Lung (tissue), 11 donors: ENCODE measurements at regions not wholly inside any gene's neighbourhood (a gene's known extent, or its start where the extent isn't known, plus 50 kb on each side); places are given as distances from the start of the nearest gene placed in this dataset.

Source experiments
- ATAC-seq: fragments of 200-7000 bp; cut with Tn5 transposase; one replicate; pipeline ENCODE4 v1.9.1; 2020; ENCODE audit warnings: moderate number of reproducible peaks; ENCODE audit not compliant: insufficient read depth, low FRiP score
- DNase-seq, 3 donors: peaks; one replicate each; pipeline ENCODE4 v3.0.0-alpha.2; 2013 to 2017
- H3K27ac ChIP-seq, 2 donors: one replicate each; pipeline ENCODE4 v1.5.1; 2013; ENCODE audit warnings: mild to moderate bottlenecking in 2 of 2, moderate library complexity in 2 of 2, control low read depth in 1 of 2, inconsistent platforms in 1 of 2, low read depth in 1 of 2, low read length in 1 of 2
- H3K27me3 ChIP-seq, 3 donors: one replicate each; pipeline ENCODE4 v1.5.1; 2013; ENCODE audit warnings: low read length in 2 of 3; ENCODE audit not compliant: control insufficient read depth in 3 of 3, insufficient read depth in 3 of 3
- H3K36me3 ChIP-seq, 4 donors: one replicate each; pipeline ENCODE4 v1.5.1; 2013; ENCODE audit warnings: low read length in 4 of 4, mild to moderate bottlenecking in 1 of 4, moderate library complexity in 1 of 4; ENCODE audit not compliant: control insufficient read depth in 4 of 4, insufficient read depth in 4 of 4
- H3K4me1 ChIP-seq, 5 donors: one replicate each; pipeline ENCODE4 v1.5.1; 2013; ENCODE audit warnings: low read length in 5 of 5, mild to moderate bottlenecking in 2 of 5, moderate library complexity in 1 of 5; ENCODE audit not compliant: control insufficient read depth in 5 of 5, insufficient read depth in 5 of 5
- H3K4me3 ChIP-seq: one replicate; pipeline ENCODE4 v1.5.1; 2013; ENCODE audit warnings: mild to moderate bottlenecking, control low read depth, moderate library complexity
- H3K9ac ChIP-seq, 2 donors: one replicate each; pipeline ENCODE4 v1.5.1; 2013; ENCODE audit warnings: low read length in 2 of 2, control low read depth in 1 of 2; ENCODE audit not compliant: insufficient read depth in 1 of 2
- H3K9me3 ChIP-seq, 4 donors: one replicate each; pipeline ENCODE4 v1.5.1; 2013; ENCODE audit warnings: low read length in 3 of 4, mild to moderate bottlenecking in 1 of 4, moderate library complexity in 1 of 4; ENCODE audit not compliant: control insufficient read depth in 4 of 4, insufficient read depth in 3 of 4
- CTCF ChIP-seq: IDR thresholded peaks from 2 replicates; pipeline ENCODE4 v1.5.1; 2012; ENCODE audit warnings: mild to moderate bottlenecking; ENCODE audit errors: control extremely low read depth, extremely low read depth
- WGBS, 2 donors: extraction: QIAGEN DNeasy Blood & Tissue Kit; methylation state at CpG; one replicate each; pipeline ENCODE4 v1.1.7; 2013; 5-methylcytosine and 5-hydroxymethylcytosine counted together
- donor health status: control.
- donor health status: control.
- donor health status: Bipolar disorder and iron deficiency.
- donor health status: healthy.
- donor health status: DM: yes; HTN: yes; CAD: no.

DNA sequence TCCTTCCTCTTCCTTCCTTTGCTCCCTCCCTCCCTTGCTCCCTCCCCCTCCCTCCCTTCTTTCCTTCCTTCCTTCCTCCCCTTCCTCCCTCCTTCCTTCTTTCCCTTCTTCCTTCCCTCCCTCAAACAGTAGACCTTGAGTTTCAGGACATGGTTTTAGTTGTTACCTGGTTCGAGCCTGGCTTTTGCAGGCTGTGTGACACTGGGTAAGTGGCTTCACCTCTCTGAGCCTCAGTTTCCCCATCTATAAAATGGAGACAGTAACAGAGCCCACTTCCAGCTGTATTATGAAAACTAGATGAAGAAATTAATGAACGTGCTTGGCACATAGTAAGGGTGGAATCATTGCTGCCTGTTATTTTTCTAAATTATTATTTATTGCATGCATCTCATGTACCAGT, 171.0 kb upstream of the LHX5 start:
- peaks cover 4 to 31% (median 16%) of the 10 kb centered on the region in 3 donors for H3K27me3 ChIP-seq
- H3K36me3 ChIP-seq = no peaks in the 10 kb centered on the region
- H3K4me1 ChIP-seq = no peaks in the 10 kb centered on the region
- WGBS, 2 donors = 57 to 77% methylated on average over 2 of the region's 2 CpGs
- H3K4me3 ChIP-seq = no peak overlapping the region
- no peak for TF ChIP-seq CTCF
- ATAC-seq (no peak), DNase-seq (no peak)
- H3K9ac ChIP-seq = no peak overlapping the region
- H3K9me3 ChIP-seq = peaks cover 0 to 4% (median 0%) of the 10 kb centered on the region in 4 donors
- H3K27ac ChIP-seq = no peak overlapping the region

DNA sequence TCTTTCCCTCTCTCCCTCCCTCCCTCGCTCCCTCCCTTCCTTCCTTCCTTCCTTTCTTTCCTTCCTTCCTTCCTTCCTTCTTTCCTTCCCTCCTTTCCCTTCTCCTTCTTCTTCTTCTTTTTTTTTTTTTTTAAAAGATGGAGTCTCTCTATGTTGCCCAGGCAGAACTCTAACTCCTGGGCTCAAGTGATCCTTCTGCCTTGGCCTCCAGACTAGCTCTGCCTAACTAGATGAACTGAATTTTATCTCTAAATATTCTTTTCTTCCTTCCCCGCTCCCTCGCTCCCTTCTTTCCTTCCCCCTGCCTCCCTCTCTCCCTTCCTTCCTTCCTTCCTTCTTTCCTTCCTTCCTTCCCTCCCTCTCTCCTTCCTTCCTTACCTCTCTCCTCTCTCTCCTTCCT, 170.5 kb upstream of the LHX5 start:
- no peak overlapping the region for H3K27ac ChIP-seq
- 63% methylated on average over 3 of the region's 3 CpGs for WGBS, 2 donors
- no peak overlapping the region for H3K4me3 ChIP-seq
- H3K36me3 ChIP-seq = no peaks in the 10 kb centered on the region
- no peak for ATAC-seq
- H3K9ac ChIP-seq = no peak overlapping the region
- DNase-seq = no peak
- peaks cover 4 to 35% (median 20%) of the 10 kb centered on the region in 3 donors for H3K27me3 ChIP-seq
- peaks cover 0 to 4% (median 0%) of the 10 kb centered on the region in 4 donors for H3K9me3 ChIP-seq
- no peak for TF ChIP-seq CTCF
- no peaks in the 10 kb centered on the region for H3K4me1 ChIP-seq

DNA sequence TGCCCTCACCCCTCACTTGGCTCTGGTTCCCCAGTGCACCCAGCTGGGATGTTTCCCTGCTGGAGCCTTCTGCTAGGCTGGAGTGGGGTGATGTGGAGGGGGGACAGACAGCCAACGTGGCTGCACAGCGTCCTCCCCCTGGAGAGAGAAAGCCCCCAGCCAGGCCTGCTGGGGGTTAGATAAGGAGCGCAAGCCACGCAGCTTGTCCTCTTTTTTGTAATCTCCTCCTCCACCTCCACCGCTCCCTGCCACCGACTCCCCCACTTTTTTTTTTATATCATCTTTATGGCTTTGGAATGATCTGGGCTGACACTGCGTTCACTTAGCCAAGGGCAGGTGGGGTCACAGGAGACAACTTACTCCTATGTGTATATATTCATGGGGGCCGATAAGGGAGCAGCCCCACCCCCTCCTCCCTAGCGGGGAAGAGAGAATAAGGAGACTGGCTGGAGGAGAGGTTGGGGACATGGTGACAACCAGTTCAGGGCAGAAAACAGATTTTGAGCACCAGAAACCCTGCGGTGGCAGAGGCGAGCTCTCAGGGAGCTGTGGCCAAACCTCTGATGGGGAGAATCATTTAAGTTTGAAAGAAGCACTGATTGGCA, 169.9 kb upstream of the LHX5 start:
- no peak overlapping the region for H3K9ac ChIP-seq
- H3K27me3 ChIP-seq = peaks cover 4 to 36% (median 20%) of the 10 kb centered on the region in 3 donors
- no peak for ATAC-seq
- H3K4me3 ChIP-seq = no peak overlapping the region
- H3K4me1 ChIP-seq = no peaks in the 10 kb centered on the region
- no peak overlapping the region for H3K27ac ChIP-seq
- peaks cover 0 to 4% (median 0%) of the 10 kb centered on the region in 4 donors for H3K9me3 ChIP-seq
- no peak for TF ChIP-seq CTCF
- WGBS, 2 donors = 22 to 23% methylated on average over 11 of the region's 11 CpGs
- no peaks in the 10 kb centered on the region for H3K36me3 ChIP-seq
- no peak for DNase-seq

DNA sequence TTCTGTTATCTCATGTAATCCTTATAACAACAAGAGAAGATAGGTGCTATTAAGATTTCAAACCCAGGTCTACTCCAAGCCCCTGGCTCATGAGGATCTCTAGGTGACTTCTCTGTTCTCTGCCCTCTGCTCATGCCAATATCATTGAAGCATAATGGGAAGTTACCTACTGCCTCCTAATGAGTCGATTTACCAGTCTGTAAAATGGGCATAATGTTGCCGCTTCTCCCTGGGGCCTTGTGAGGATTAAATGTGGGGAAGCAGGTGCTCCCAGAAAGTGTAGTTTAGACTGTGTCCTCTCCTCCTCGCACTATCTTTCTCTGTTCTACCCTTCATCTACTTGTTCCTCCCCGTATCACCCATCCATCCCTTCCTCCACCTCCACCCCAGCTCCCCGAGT, 169.2 kb upstream of the LHX5 start:
- Histone ChIP-seq H3K9me3 (peaks cover 0 to 4% (median 0%) of the 10 kb centered on the region in 4 donors), H3K36me3 (no peaks in the 10 kb centered on the region), H3K27ac (no peak overlapping the region), H3K4me3 (no peak overlapping the region), H3K4me1 (no peaks in the 10 kb centered on the region), H3K9ac (no peak overlapping the region), H3K27me3 (peaks cover 4 to 34% (median 20%) of the 10 kb centered on the region in 3 donors)
- no peak for DNase-seq
- WGBS, 2 donors = 66 to 75% methylated on average over 5 of the region's 5 CpGs
- TF ChIP-seq CTCF = no peak
- ATAC-seq = no peak
